ENCODE measurements at regions not wholly inside any gene's neighbourhood (a gene's known extent, or its start where the extent isn't known, plus 50 kb on each side); places are given as distances from the start of the nearest gene placed in this dataset.

DNA sequence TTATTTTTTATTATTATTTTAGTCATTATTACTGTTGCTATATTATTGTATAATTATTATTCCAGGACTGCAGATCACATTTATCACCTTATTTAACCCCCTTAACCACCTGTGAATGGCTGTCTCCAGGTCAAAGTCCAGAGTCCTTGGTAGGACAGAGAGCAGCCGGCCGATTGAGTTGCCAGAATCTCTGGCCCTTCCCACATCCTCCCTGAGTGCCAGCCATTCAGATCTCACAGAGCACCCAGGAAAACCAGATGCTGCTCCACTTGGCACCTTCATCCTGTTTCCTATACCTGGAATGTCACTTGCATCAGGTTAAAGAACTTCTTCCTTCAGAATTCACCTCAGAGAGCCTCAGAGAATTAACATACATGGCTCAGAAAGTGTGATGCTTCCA lies 101.1 kb downstream of the ELAPOR2 start:
- 49 to 70% methylated on average over 2 of the region's 2 CpGs for WGBS, 2 donors
- Histone ChIP-seq H3K4me3 (no peak overlapping the region), H3K9me3 (peaks cover 0 to 11% (median 0%) of the 10 kb centered on the region in 11 donors), H3K27ac (no peak overlapping the region), H3K36me3 (no peaks in the 10 kb centered on the region), H3K27me3 (no peaks in the 10 kb centered on the region), H3K4me1 (peaks cover 0 to 4% (median 0%) of the 10 kb centered on the region in 9 donors)
- TF ChIP-seq, protein P1, sequence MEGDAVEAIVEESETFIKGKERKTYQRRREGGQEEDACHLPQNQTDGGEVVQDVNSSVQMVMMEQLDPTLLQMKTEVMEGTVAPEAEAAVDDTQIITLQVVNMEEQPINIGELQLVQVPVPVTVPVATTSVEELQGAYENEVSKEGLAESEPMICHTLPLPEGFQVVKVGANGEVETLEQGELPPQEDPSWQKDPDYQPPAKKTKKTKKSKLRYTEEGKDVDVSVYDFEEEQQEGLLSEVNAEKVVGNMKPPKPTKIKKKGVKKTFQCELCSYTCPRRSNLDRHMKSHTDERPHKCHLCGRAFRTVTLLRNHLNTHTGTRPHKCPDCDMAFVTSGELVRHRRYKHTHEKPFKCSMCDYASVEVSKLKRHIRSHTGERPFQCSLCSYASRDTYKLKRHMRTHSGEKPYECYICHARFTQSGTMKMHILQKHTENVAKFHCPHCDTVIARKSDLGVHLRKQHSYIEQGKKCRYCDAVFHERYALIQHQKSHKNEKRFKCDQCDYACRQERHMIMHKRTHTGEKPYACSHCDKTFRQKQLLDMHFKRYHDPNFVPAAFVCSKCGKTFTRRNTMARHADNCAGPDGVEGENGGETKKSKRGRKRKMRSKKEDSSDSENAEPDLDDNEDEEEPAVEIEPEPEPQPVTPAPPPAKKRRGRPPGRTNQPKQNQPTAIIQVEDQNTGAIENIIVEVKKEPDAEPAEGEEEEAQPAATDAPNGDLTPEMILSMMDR (IDR thresholded peaks at IDR 0.05): no peak
- no peak for DNase-seq
- no peak for ATAC-seq
- intact Hi-C loops (cut with DNase I): no loop called here

DNA sequence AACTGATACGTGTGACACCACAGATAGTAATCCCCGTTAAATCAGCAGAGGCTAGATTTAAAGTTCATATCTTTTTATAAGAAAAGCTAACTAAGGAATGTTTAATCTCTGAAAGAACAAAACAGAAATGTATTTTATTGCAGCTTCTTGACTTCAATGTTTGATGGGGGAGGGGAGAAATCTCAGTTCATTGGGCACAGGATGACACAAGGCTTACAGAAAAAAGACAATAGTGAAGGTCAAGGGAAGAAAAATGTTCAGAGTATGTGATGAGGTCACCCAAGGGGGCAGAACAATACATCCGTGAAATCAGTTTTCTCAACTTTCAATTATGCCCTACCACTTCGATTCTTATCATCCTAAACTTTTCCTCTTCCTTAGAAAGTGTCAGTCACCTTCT lies 102.9 kb downstream of the ELAPOR2 start:
- H3K9me3 ChIP-seq: peaks cover 0 to 11% (median 0%) of the 10 kb centered on the region in 11 donors
- H3K27ac ChIP-seq: no peak overlapping the region
- no peak for DNase-seq
- H3K4me1 ChIP-seq: peaks cover 0 to 4% (median 0%) of the 10 kb centered on the region in 9 donors
- 32 to 40% methylated on average over 4 of the region's 4 CpGs for WGBS, 2 donors
- intact Hi-C loops (cut with DNase I): no loop called here
- TF ChIP-seq, protein P1 (IDR thresholded peaks at IDR 0.05): no peak
- H3K36me3 ChIP-seq: no peaks in the 10 kb centered on the region
- no peak overlapping the region for H3K4me3 ChIP-seq
- no peaks in the 10 kb centered on the region for H3K27me3 ChIP-seq
- no peak for ATAC-seq

DNA sequence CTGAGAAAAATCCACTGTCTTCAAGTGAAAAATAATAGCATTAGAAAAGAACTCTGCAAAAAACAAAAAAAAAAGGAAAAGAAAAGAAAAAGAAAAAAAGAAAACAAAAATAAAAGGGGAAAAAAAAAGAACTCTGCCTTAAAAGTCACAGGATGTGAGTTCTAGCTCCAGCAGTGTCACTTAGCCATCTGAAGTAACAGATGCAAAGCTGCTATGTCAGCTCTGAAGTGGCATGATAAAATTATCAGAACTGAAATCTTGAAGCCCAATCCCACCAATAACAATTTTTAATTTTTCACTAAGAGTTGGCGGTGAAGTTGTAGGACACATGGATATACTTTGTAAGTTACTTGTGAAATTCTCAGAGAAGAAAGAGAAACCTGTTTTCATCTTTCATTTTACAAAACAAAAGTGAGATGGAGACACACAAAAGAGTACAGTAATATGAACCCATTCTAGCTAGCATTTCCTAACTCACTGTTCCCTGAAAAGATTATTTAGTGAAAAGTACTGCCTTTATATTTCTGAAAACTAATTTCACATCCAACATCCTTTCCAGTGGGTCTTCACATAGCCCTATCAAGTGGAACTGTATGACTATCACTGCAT lies 103.5 kb downstream of the ELAPOR2 start:
- Histone ChIP-seq H3K4me3 (no peak overlapping the region), H3K27me3 (no peaks in the 10 kb centered on the region), H3K36me3 (no peaks in the 10 kb centered on the region), H3K4me1 (peaks cover 0 to 4% (median 0%) of the 10 kb centered on the region in 9 donors), H3K27ac (no peak overlapping the region), H3K9me3 (peaks cover 0 to 11% (median 0%) of the 10 kb centered on the region in 11 donors)
- TF ChIP-seq, protein P1 (IDR thresholded peaks at IDR 0.05): no peak
- DNase-seq (no peak), ATAC-seq (no peak)
- intact Hi-C loops (cut with DNase I): no loop called here
- 97% methylated on average over 1 of the region's 1 CpG for WGBS, 2 donors

DNA sequence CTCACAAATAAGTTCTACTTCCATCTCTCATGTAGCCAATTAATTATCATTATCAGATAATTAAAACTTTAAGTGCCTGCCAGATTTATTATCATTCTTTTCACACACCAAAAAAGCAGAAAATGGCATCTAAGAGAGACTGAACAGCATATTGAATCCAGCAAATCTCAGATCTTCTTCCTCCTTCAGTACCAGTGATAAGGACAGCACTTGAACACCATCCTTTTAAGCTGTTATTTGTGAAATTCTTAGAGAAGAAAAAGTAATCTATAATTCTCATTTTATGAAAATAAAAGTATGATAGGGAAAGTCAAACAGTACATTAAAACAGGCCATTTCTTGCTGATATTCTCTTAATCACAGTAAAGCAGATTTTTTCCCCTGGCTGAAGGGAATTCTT lies 104.5 kb downstream of the ELAPOR2 start:
- Histone ChIP-seq H3K27me3 (no peaks in the 10 kb centered on the region), H3K4me1 (peaks cover 0 to 4% (median 0%) of the 10 kb centered on the region in 9 donors), H3K9me3 (peaks cover 0 to 11% (median 0%) of the 10 kb centered on the region in 11 donors), H3K36me3 (no peaks in the 10 kb centered on the region), H3K4me3 (no peak overlapping the region), H3K27ac (no peak overlapping the region)
- no peak for ATAC-seq
- intact Hi-C loops (cut with DNase I): no loop called here
- DNase-seq: no peak
- TF ChIP-seq, protein P1 (IDR thresholded peaks at IDR 0.05): no peak

Data from heart right ventricle (tissue), 16 donors.